HCT116 (cell line): ENCODE measurements at regions not wholly inside any gene's neighbourhood (a gene's known extent, or its start where the extent isn't known, plus 50 kb on each side); places are given as distances from the start of the nearest gene placed in this dataset.
A peak's percentile ranks its signal among the peaks of the same experiment; 100 is the strongest.

Source experiments
- ATAC-seq: fragments of 200-7000 bp; cut with Tn5 transposase; 2 replicates; pipeline ENCODE4 v1.9.1; 2020; ENCODE audit warnings: mild to moderate bottlenecking, moderate library complexity
- BruUV-seq: library from RNA; stranded (reverse); fragments of 400-500 nt; replicated peaks from 2 replicates; lab custom pipeline; 2021; lab: Mats Ljungman, UMichigan
- CTCF ChIA-PET: fragments of 300-600 bp; sonication (Branson Sonifier 250); formaldehyde crosslinking; loops from one replicate; lab custom pipeline; 2021; ENCODE audit warnings: antibody characterized with exemption; lab: Charles Lee
- POLR2A ChIA-PET: fragments of 300-600, 350-600 bp; sonication (Branson Sonifier 250); formaldehyde crosslinking; loops from one replicate; lab custom pipeline; 2021; ENCODE audit warnings: antibody characterized with exemption; lab: Charles Lee
- RAD21 ChIA-PET, 2 experiments: fragments of 300-600 bp; sonication (Branson Sonifier 250); formaldehyde crosslinking; loops; one replicate each; lab custom pipeline; 2023; ENCODE audit warnings: low total read pairs in 2 of 2; ENCODE audit not compliant: uncharacterized antibody in 2 of 2, unreplicated experiment in 2 of 2, low non-redundant PET in 1 of 2; lab: Charles Lee
- DNase-seq: peaks from one replicate; pipeline ENCODE4 v3.0.0-alpha.2; 2010; ENCODE audit warnings: low read depth, low spot score
- H2AFZ ChIP-seq: fragments of 200-600 bp; shearing (Covaris generic), sonication (generic); 2 replicates; pipeline ENCODE4 v1.6.1; 2017; ENCODE audit warnings: low read depth, mixed run types, mixed read lengths, antibody characterized with exemption, low read length; ENCODE audit not compliant: poor library complexity, severe bottlenecking
- H3K27ac ChIP-seq: 2 replicates; pipeline ENCODE4 v1.5.1; 2012; ENCODE audit warnings: low read depth, low read length
- H3K27me3 ChIP-seq: fragments of 200-600 bp; sonication (generic); 2 replicates; pipeline ENCODE4 v1.6.1; 2016; ENCODE audit warnings: mixed run types, low read length, mixed read lengths; ENCODE audit not compliant: insufficient read depth
- H3K36me3 ChIP-seq, 2 experiments: fragments of 200-500 bp in 1 of 2; fragments of 200-600 bp in 1 of 2; sonication (Bioruptor generic) in 1 of 2; sonication (generic) in 1 of 2; 2 replicates each; pipeline versions ENCODE4 v1.5.1 to v1.6.1; 2014 to 2016; ENCODE audit warnings: low read length in 2 of 2, inconsistent platforms in 1 of 2, mixed read lengths in 1 of 2, mixed run types in 1 of 2; ENCODE audit not compliant: insufficient read depth in 2 of 2, control insufficient read depth in 1 of 2
- H3K4me1 ChIP-seq, 2 experiments: fragments of 200-600 bp in 1 of 2; sonication (generic) in 1 of 2; 2 replicates each; pipeline versions ENCODE4 v1.5.1 to v1.6.1; 2012 to 2017; ENCODE audit warnings: low read length in 2 of 2, inconsistent platforms in 1 of 2, mild to moderate bottlenecking in 1 of 2, mixed read lengths in 1 of 2, mixed run types in 1 of 2, moderate library complexity in 1 of 2; ENCODE audit not compliant: insufficient read depth in 2 of 2, control insufficient read depth in 1 of 2
- H3K4me2 ChIP-seq: fragments of 200-600 bp; sonication (generic); 2 replicates; pipeline ENCODE4 v1.6.1; 2017; ENCODE audit warnings: mixed run types, low read length, mixed read lengths
- H3K4me3 ChIP-seq, 2 experiments: fragments of 200-600 bp in 1 of 2; sonication (generic) in 1 of 2; replicated peaks in 1 of 2; 2 replicates each; pipeline ENCODE4 v1.5.1; 2011 to 2016; ENCODE audit warnings: low read length in 2 of 2, control low read depth in 1 of 2, low read depth in 1 of 2, mild to moderate bottlenecking in 1 of 2, mixed read lengths in 1 of 2, mixed run types in 1 of 2
- H3K79me2 ChIP-seq: fragments of 200-600 bp; sonication (generic); 2 replicates; pipeline ENCODE4 v1.6.1; 2017; ENCODE audit warnings: mild to moderate bottlenecking, mixed run types, low read length, moderate library complexity, mixed read lengths; ENCODE audit not compliant: insufficient read depth
- H3K9ac ChIP-seq: fragments of 200-600 bp; sonication (generic); 2 replicates; pipeline ENCODE4 v1.6.1; 2016; ENCODE audit warnings: low read length, mixed read lengths
- H3K9me2 ChIP-seq: fragments of 200-600 bp; sonication (generic), shearing (Covaris generic); 2 replicates; pipeline ENCODE4 v1.6.1; 2017; ENCODE audit warnings: mixed run types, mild to moderate bottlenecking, moderate library complexity; ENCODE audit not compliant: insufficient read depth
- H3K9me3 ChIP-seq, 2 experiments: fragments of 200-500 bp in 1 of 2; fragments of 200-600 bp in 1 of 2; sonication (Bioruptor generic) in 1 of 2; sonication (generic) in 1 of 2; 2 replicates each; pipeline ENCODE4 v1.6.1; 2014 to 2017; ENCODE audit warnings: low read length in 2 of 2, mixed read lengths in 2 of 2, inconsistent platforms in 1 of 2, low read depth in 1 of 2, mild to moderate bottlenecking in 1 of 2, mixed run types in 1 of 2, moderate library complexity in 1 of 2; ENCODE audit not compliant: control insufficient read depth in 1 of 2, insufficient read depth in 1 of 2
- H4K20me1 ChIP-seq: fragments of 200-600 bp; sonication (generic), shearing (Covaris generic); 2 replicates; pipeline ENCODE4 v1.6.1; 2017; ENCODE audit warnings: mixed run types, mild to moderate bottlenecking, moderate library complexity; ENCODE audit not compliant: insufficient read depth
- CEBPB ChIP-seq: IDR thresholded peaks from 2 replicates; pipeline ENCODE4 v1.6.1; 2012; ENCODE audit warnings: low read depth
- ELF1 ChIP-seq: IDR thresholded peaks from 2 replicates; pipeline ENCODE4 v1.6.1; 2012; ENCODE audit warnings: low read depth, borderline replicate concordance
- POLR2AphosphoS5 ChIP-seq: IDR thresholded peaks from 2 replicates; pipeline ENCODE4 v1.6.1; 2011; ENCODE audit warnings: mild to moderate bottlenecking, low read depth, low read length, moderate library complexity
- RAD21 ChIP-seq: IDR thresholded peaks from 2 replicates; pipeline ENCODE4 v1.6.1; 2012; ENCODE audit warnings: low read depth, mild to moderate bottlenecking
- SRF ChIP-seq: IDR thresholded peaks from 2 replicates; pipeline ENCODE4 v1.6.1; 2012; ENCODE audit warnings: low read depth
- intact Hi-C: fragments of 100-400 bp; cut with micrococcal nuclease; formaldehyde crosslinking; loops from 2 replicates; pipeline ENCODE4 v1.10.0; 2022
- TF ChIP-seq, protein P1 (sequence below): IDR thresholded peaks from 2 replicates; pipeline ENCODE4 v1.6.1; 2012
- TF ChIP-seq, protein P2 (sequence below), 3 experiments: fragments of 200-600 bp in 1 of 3; sonication (generic) in 1 of 3; IDR thresholded peaks in 2 of 3; conservative IDR thresholded peaks in 1 of 3; 2 replicates each; pipeline ENCODE4 v1.5.1; 2012 to 2017; ENCODE audit warnings: low read depth in 2 of 3, low read length in 2 of 3, antibody characterized with exemption in 1 of 3, borderline replicate concordance in 1 of 3, control low read depth in 1 of 3, mild to moderate bottlenecking in 1 of 3, mixed read lengths in 1 of 3, mixed run types in 1 of 3, moderate library complexity in 1 of 3; ENCODE audit not compliant: insufficient read depth in 1 of 3

GRCh38 chr3:124584552-124585391 is 145.5 kb upstream of the UMPS start:
- TF ChIP-seq POLR2AphosphoS5 = peak; percentile 38; the same call in 1 of the 2 replicates
- no peak for TF ChIP-seq RAD21
- TF ChIP-seq, protein P1, sequence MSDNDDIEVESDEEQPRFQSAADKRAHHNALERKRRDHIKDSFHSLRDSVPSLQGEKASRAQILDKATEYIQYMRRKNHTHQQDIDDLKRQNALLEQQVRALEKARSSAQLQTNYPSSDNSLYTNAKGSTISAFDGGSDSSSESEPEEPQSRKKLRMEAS = 0 out of 2 replicates have a peak, but pooled peaks have one; percentile 21
- TF ChIP-seq, all 23 proteins: peak for 2
- RAD21 ChIA-PET = interaction anchor here in 1 of 2 experiments (0.7 kb wide), 1 partner anchor 29 kb away, joined by 3 read pairs; no protein-coding TSS in a partner anchor
- Histone ChIP-seq H3K4me1 (peaks cover 3 to 31% of the 10 kb centered on the region in 2 experiments; a peak in 3 of 4 replicates), H3K36me3 (no peaks in the 10 kb centered on the region), H3K9me2 (no peaks in the 10 kb centered on the region), H3K79me2 (no peaks in the 10 kb centered on the region), H2AFZ (peak overlapping the region; percentile 72), H3K9me3 (no peaks in the 10 kb centered on the region), H3K4me3 (peak overlapping the region; percentile 39 to 69), H3K9ac (peak overlapping the region; percentile 43), H3K27ac (no peak overlapping the region; the same call in 1 of the 2 replicates), H4K20me1 (no peaks in the 10 kb centered on the region), H3K27me3 (no peaks in the 10 kb centered on the region), H3K4me2 (peak overlapping the region; percentile 92)
- DNase-seq = peak; percentile 38
- intact Hi-C loops = no loop called here
- peak; percentile 99 for ATAC-seq
- POLR2A ChIA-PET = interaction anchor here (0.5 kb wide), 1 partner anchor 35 kb away, joined by 4 read pairs; no protein-coding TSS in a partner anchor
- no TSS peak for BruUV-seq
- CTCF ChIA-PET = no interaction called here

DNA sequence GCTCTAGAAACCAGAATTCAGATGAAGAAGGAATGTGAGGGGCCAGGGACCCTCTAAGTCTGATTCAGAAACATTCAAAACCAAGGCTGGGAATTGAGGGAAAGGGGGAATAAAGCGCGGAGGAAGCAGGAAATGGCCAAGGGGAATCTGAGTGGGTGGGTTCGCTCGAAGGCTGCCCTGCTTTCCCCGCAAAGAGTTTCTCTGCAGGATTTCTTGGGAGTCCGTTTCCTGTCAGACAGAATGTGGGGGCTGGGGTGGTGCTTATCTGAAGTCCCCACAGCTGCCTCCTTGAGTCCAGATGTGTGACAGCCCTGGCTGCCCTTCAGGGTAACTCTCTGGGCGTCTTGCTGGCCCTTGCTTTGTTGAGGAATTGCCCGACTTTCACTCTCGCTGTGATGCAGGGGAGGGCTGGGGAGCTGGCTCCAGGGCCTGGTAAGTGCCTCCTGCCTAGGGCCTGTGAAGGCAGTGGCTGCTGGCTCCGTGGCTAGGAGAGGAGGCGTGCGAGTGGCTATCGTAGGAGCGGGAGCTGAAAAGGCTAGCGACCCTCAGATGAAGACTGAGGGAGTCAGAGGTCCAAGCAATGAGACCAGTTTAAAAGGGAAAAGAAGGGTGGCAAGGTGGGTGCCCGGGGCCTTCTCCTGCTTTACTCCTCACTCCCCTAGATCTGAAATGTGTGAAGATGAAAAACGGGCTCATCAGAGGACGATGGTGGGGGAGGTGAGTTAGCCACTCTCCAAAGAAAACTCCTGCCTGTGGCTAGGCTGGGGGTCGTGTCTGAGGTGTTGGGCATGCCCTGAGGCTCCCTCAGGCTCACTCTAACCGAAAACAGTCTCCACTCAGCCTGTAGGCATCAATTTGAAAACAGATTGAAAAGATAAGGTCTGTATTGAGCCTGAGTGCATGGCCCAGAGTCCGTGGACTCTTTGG is 143.9 kb upstream of the UMPS start:
- H4K20me1 ChIP-seq = no peaks in the 10 kb centered on the region
- intact Hi-C loops = no loop called here
- H3K4me2 ChIP-seq = no peak overlapping the region
- H3K9ac ChIP-seq = no peak overlapping the region
- no peaks in the 10 kb centered on the region for H3K36me3 ChIP-seq
- no peak overlapping the region for H3K4me3 ChIP-seq
- no peak overlapping the region for H2AFZ ChIP-seq
- no peak overlapping the region for H3K27ac ChIP-seq
- no peak for ATAC-seq
- no peaks in the 10 kb centered on the region for H3K79me2 ChIP-seq
- H3K9me3 ChIP-seq = no peaks in the 10 kb centered on the region
- ChIA-PET CTCF (no interaction called here), RAD21 (no interaction called here), POLR2A (no interaction called here)
- DNase-seq = no peak
- TF ChIP-seq ELF1 (no peak), POLR2AphosphoS5 (no peak), SRF (no peak), CEBPB (no peak)
- TF ChIP-seq, protein P1 = no peak
- TF ChIP-seq, protein P2, sequence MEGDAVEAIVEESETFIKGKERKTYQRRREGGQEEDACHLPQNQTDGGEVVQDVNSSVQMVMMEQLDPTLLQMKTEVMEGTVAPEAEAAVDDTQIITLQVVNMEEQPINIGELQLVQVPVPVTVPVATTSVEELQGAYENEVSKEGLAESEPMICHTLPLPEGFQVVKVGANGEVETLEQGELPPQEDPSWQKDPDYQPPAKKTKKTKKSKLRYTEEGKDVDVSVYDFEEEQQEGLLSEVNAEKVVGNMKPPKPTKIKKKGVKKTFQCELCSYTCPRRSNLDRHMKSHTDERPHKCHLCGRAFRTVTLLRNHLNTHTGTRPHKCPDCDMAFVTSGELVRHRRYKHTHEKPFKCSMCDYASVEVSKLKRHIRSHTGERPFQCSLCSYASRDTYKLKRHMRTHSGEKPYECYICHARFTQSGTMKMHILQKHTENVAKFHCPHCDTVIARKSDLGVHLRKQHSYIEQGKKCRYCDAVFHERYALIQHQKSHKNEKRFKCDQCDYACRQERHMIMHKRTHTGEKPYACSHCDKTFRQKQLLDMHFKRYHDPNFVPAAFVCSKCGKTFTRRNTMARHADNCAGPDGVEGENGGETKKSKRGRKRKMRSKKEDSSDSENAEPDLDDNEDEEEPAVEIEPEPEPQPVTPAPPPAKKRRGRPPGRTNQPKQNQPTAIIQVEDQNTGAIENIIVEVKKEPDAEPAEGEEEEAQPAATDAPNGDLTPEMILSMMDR (IDR thresholded peaks at IDR 0.05 in 2 of 3, conservative IDR thresholded peaks at IDR 0.05 in 1 of 3; ENCODE audit: borderline replicate concordance in 1 of 3, insufficient read depth in 1 of 3, low read depth in 2 of 3, low read length in 2 of 3) = no peak
- no peaks in the 10 kb centered on the region for H3K27me3 ChIP-seq
- peaks cover 3 to 31% of the 10 kb centered on the region in 2 experiments; a peak in 3 of 4 replicates for H3K4me1 ChIP-seq
- no peaks in the 10 kb centered on the region for H3K9me2 ChIP-seq
- BruUV-seq = no TSS peak
